Neural cell (in vitro differentiated cells): ENCODE measurements at regions not wholly inside any gene's neighbourhood (a gene's known extent, or its start where the extent isn't known, plus 50 kb on each side); places are given as distances from the start of the nearest gene placed in this dataset.
A peak's percentile ranks its signal among the peaks of the same experiment; 100 is the strongest.

Experiments
- H2AFZ ChIP-seq: fragments of 200-600, 300-800 bp; sonication (generic), shearing (Covaris generic); 2 replicates; pipeline ENCODE4 v1.6.0; 2014; ENCODE audit warnings: low read depth, mild to moderate bottlenecking, antibody characterized with exemption, low read length, moderate library complexity
- H3F3A ChIP-seq: fragments of 200-600 bp; shearing (Covaris generic); 2 replicates; pipeline ENCODE4 v1.6.1; 2016; ENCODE audit warnings: mild to moderate bottlenecking, moderate library complexity, mixed read lengths, antibody characterized with exemption, low read length; ENCODE audit not compliant: insufficient read depth, poor library complexity, severe bottlenecking
- H3K27ac ChIP-seq: fragments of 200-600, 300-800 bp; sonication (generic), shearing (Covaris generic); 2 replicates; pipeline ENCODE4 v1.5.1; 2014; ENCODE audit warnings: mild to moderate bottlenecking, low read length, moderate library complexity
- H3K27me3 ChIP-seq: fragments of 300-800, 200-600 bp; sonication (generic), shearing (Covaris generic); 2 replicates; pipeline ENCODE4 v1.6.0; 2014; ENCODE audit warnings: mild to moderate bottlenecking, low read depth, low read length, moderate library complexity; ENCODE audit not compliant: insufficient read depth
- H3K36me3 ChIP-seq: fragments of 300-800, 200-600 bp; sonication (generic), shearing (Covaris generic); 2 replicates; pipeline ENCODE4 v1.5.1; 2014; ENCODE audit warnings: mild to moderate bottlenecking, antibody characterized with exemption, low read length, moderate library complexity; ENCODE audit not compliant: insufficient read depth
- H3K4me2 ChIP-seq: fragments of 300-800, 200-600 bp; sonication (generic), shearing (Covaris generic); 2 replicates; pipeline ENCODE4 v1.6.0; 2014; ENCODE audit warnings: mild to moderate bottlenecking, low read length
- H3K4me3 ChIP-seq: fragments of 300-800, 200-600 bp; sonication (generic), shearing (Covaris generic); 2 replicates; pipeline ENCODE4 v1.5.1; 2014; ENCODE audit warnings: mild to moderate bottlenecking, low read length, moderate library complexity
- H3K79me2 ChIP-seq: fragments of 200-600 bp; shearing (Covaris generic); replicated peaks from 2 replicates; pipeline ENCODE4 v1.6.0; 2014; ENCODE audit warnings: mild to moderate bottlenecking, low read length, moderate library complexity; ENCODE audit not compliant: insufficient read depth
- H3K9ac ChIP-seq: fragments of 300-800, 200-600 bp; sonication (generic), shearing (Covaris generic); 2 replicates; pipeline ENCODE4 v1.6.1; 2016; ENCODE audit warnings: mild to moderate bottlenecking, low read length, mixed read lengths
- H3K9me2 ChIP-seq: fragments of 200-600 bp; shearing (Covaris generic); 2 replicates; pipeline ENCODE4 v1.6.1; 2016; ENCODE audit warnings: mild to moderate bottlenecking, low read length, mixed read lengths; ENCODE audit not compliant: insufficient read depth
- H3K9me3 ChIP-seq: fragments of 200-600, 300-800 bp; sonication (generic), shearing (Covaris generic); 2 replicates; pipeline ENCODE4 v1.6.1; 2016; ENCODE audit warnings: mild to moderate bottlenecking, mixed run types, low read length, moderate library complexity, mixed read lengths
- H4K20me1 ChIP-seq: fragments of 200-600 bp; shearing (Covaris generic); 2 replicates; pipeline ENCODE4 v1.6.1; 2016; ENCODE audit warnings: mild to moderate bottlenecking, mixed run types; ENCODE audit not compliant: insufficient read depth
- EP300 ChIP-seq: fragments of 450-650 bp; conservative IDR thresholded peaks from 2 replicates; pipeline ENCODE4 v1.6.1; 2014; ENCODE audit warnings: antibody characterized with exemption, mild to moderate bottlenecking, moderate library complexity; ENCODE audit not compliant: poor library complexity, severe bottlenecking
- EZH2 ChIP-seq: fragments of 200-600, 300-800 bp; shearing (Covaris generic), sonication (generic); IDR thresholded peaks from 2 replicates; pipeline ENCODE4 v1.6.1; 2014; ENCODE audit warnings: antibody characterized with exemption, low read length, borderline replicate concordance, mild to moderate bottlenecking; ENCODE audit not compliant: insufficient read depth, poor library complexity, severe bottlenecking
- MXI1 ChIP-seq: fragments of 450-650 bp; conservative IDR thresholded peaks from 2 replicates; pipeline ENCODE4 v1.6.1; 2014; ENCODE audit warnings: antibody characterized with exemption, mild to moderate bottlenecking; ENCODE audit not compliant: poor library complexity, severe bottlenecking
- POLR2AphosphoS5 ChIP-seq: IDR thresholded peaks from 2 replicates; pipeline ENCODE4 v1.6.1; 2012
- RAD21 ChIP-seq: fragments of 450-650 bp; conservative IDR thresholded peaks from 2 replicates; pipeline ENCODE4 v1.6.1; 2014; ENCODE audit warnings: antibody characterized with exemption, mild to moderate bottlenecking, moderate library complexity
- SMC3 ChIP-seq: fragments of 450-650 bp; conservative IDR thresholded peaks from 2 replicates; pipeline ENCODE4 v1.6.1; 2014; ENCODE audit warnings: antibody characterized with exemption, mild to moderate bottlenecking, moderate library complexity; ENCODE audit not compliant: poor library complexity
- TAF1 ChIP-seq: IDR thresholded peaks from 2 replicates; pipeline ENCODE4 v1.6.1; 2012; ENCODE audit warnings: low read depth
- TF ChIP-seq, protein P1 (sequence below): fragments of 450-650 bp; IDR thresholded peaks from 2 replicates; pipeline ENCODE4 v1.5.1; 2014; ENCODE audit warnings: antibody characterized with exemption, mild to moderate bottlenecking, moderate library complexity; ENCODE audit not compliant: poor library complexity, severe bottlenecking
- TF ChIP-seq, protein P2 (sequence below): IDR thresholded peaks from 2 replicates; pipeline ENCODE4 v1.6.1; 2012; ENCODE audit warnings: borderline replicate concordance

GRCh38 chr18:29892960-29893558, 1149.5 kb downstream of the DSC3 start:
- no peaks in the 10 kb centered on the region for H3F3A ChIP-seq
- H3K79me2 ChIP-seq = no peaks in the 10 kb centered on the region
- H3K4me2 ChIP-seq = no peak overlapping the region
- H3K27ac ChIP-seq = no peak overlapping the region
- H4K20me1 ChIP-seq = no peaks in the 10 kb centered on the region
- H3K27me3 ChIP-seq = no peaks in the 10 kb centered on the region
- no peaks in the 10 kb centered on the region for H3K9me3 ChIP-seq
- no peaks in the 10 kb centered on the region for H3K9me2 ChIP-seq
- no peak overlapping the region for H2AFZ ChIP-seq
- H3K36me3 ChIP-seq = no peaks in the 10 kb centered on the region
- TF ChIP-seq RAD21 = no peak
- TF ChIP-seq, protein P1, sequence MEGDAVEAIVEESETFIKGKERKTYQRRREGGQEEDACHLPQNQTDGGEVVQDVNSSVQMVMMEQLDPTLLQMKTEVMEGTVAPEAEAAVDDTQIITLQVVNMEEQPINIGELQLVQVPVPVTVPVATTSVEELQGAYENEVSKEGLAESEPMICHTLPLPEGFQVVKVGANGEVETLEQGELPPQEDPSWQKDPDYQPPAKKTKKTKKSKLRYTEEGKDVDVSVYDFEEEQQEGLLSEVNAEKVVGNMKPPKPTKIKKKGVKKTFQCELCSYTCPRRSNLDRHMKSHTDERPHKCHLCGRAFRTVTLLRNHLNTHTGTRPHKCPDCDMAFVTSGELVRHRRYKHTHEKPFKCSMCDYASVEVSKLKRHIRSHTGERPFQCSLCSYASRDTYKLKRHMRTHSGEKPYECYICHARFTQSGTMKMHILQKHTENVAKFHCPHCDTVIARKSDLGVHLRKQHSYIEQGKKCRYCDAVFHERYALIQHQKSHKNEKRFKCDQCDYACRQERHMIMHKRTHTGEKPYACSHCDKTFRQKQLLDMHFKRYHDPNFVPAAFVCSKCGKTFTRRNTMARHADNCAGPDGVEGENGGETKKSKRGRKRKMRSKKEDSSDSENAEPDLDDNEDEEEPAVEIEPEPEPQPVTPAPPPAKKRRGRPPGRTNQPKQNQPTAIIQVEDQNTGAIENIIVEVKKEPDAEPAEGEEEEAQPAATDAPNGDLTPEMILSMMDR = peak; percentile 44
- no peak overlapping the region for H3K4me3 ChIP-seq
- no peak overlapping the region for H3K9ac ChIP-seq

DNA sequence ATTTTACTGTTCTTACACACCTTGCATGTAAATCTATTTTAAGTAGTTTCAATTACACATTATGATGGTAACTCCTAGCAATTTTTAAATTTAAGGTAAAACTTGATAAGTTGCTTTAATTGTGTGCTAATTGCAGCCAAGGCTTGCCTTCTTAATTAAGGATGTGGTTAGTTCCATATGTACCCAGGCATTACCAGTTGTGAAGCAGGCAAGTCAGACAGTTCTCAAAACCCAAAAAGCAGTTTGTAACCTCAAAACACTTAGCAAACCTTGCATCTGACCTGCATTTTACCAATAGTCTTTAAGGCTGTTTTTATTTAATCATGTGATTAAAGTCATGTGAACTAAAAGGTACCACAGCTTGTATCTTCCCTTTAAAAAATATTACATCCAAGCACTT, 1159.4 kb downstream of the DSC3 start:
- H3K9me3 ChIP-seq = no peaks in the 10 kb centered on the region
- no peaks in the 10 kb centered on the region for H3K36me3 ChIP-seq
- no peak overlapping the region for H3K9ac ChIP-seq
- no peaks in the 10 kb centered on the region for H3K79me2 ChIP-seq
- H4K20me1 ChIP-seq = no peaks in the 10 kb centered on the region
- H3K27ac ChIP-seq = no peak overlapping the region
- no peak overlapping the region for H3K4me3 ChIP-seq
- no peaks in the 10 kb centered on the region for H3K9me2 ChIP-seq
- no peaks in the 10 kb centered on the region for H3K27me3 ChIP-seq
- no peaks in the 10 kb centered on the region for H3F3A ChIP-seq
- TF ChIP-seq EZH2 = no peak
- TF ChIP-seq, protein P2, sequence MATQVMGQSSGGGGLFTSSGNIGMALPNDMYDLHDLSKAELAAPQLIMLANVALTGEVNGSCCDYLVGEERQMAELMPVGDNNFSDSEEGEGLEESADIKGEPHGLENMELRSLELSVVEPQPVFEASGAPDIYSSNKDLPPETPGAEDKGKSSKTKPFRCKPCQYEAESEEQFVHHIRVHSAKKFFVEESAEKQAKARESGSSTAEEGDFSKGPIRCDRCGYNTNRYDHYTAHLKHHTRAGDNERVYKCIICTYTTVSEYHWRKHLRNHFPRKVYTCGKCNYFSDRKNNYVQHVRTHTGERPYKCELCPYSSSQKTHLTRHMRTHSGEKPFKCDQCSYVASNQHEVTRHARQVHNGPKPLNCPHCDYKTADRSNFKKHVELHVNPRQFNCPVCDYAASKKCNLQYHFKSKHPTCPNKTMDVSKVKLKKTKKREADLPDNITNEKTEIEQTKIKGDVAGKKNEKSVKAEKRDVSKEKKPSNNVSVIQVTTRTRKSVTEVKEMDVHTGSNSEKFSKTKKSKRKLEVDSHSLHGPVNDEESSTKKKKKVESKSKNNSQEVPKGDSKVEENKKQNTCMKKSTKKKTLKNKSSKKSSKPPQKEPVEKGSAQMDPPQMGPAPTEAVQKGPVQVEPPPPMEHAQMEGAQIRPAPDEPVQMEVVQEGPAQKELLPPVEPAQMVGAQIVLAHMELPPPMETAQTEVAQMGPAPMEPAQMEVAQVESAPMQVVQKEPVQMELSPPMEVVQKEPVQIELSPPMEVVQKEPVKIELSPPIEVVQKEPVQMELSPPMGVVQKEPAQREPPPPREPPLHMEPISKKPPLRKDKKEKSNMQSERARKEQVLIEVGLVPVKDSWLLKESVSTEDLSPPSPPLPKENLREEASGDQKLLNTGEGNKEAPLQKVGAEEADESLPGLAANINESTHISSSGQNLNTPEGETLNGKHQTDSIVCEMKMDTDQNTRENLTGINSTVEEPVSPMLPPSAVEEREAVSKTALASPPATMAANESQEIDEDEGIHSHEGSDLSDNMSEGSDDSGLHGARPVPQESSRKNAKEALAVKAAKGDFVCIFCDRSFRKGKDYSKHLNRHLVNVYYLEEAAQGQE = no peak
- TF ChIP-seq MXI1 = no peak
- TF ChIP-seq SMC3 = no peak
- TF ChIP-seq, protein P1 = no peak
- TF ChIP-seq POLR2AphosphoS5 = no peak
- no peak for TF ChIP-seq TAF1
- no peak for TF ChIP-seq EP300
- TF ChIP-seq RAD21 = no peak
- H3K4me2 ChIP-seq = no peak overlapping the region
- H2AFZ ChIP-seq = no peak overlapping the region
